ENCODE measurements at regions not wholly inside any gene's neighbourhood (a gene's known extent, or its start where the extent isn't known, plus 50 kb on each side); places are given as distances from the start of the nearest gene placed in this dataset.

GRCh38 chr21:38960251-38960650 is 154.5 kb downstream of the ETS2 start:
- TF ChIP-seq, protein P1, sequence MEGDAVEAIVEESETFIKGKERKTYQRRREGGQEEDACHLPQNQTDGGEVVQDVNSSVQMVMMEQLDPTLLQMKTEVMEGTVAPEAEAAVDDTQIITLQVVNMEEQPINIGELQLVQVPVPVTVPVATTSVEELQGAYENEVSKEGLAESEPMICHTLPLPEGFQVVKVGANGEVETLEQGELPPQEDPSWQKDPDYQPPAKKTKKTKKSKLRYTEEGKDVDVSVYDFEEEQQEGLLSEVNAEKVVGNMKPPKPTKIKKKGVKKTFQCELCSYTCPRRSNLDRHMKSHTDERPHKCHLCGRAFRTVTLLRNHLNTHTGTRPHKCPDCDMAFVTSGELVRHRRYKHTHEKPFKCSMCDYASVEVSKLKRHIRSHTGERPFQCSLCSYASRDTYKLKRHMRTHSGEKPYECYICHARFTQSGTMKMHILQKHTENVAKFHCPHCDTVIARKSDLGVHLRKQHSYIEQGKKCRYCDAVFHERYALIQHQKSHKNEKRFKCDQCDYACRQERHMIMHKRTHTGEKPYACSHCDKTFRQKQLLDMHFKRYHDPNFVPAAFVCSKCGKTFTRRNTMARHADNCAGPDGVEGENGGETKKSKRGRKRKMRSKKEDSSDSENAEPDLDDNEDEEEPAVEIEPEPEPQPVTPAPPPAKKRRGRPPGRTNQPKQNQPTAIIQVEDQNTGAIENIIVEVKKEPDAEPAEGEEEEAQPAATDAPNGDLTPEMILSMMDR (IDR thresholded peaks at IDR 0.05): no peak
- no peak for TF ChIP-seq POLR2A (IDR thresholded peaks at IDR 0.05)
